IMR-90 (cell line): ENCODE measurements at regions not wholly inside any gene's neighbourhood (a gene's known extent, or its start where the extent isn't known, plus 50 kb on each side); places are given as distances from the start of the nearest gene placed in this dataset.

Experiments used
- ATAC-seq: fragments of 200-7000 bp; cut with Tn5 transposase; 2 replicates; pipeline ENCODE4 v1.9.1; 2020; ENCODE audit warnings: low read depth, mild to moderate bottlenecking, moderate library complexity
- BruUV-seq: library from RNA; stranded (reverse); fragments of 400-500 nt; replicated peaks from 2 replicates; lab custom pipeline; 2021; lab: Mats Ljungman, UMichigan
- CTCF ChIA-PET: fragments of 300-600 bp; formaldehyde crosslinking; extraction: SDS; loops from one replicate; lab custom pipeline; 2021; ENCODE audit warnings: antibody characterized with exemption; lab: Yijun Ruan, JAX
- POLR2A ChIA-PET: fragments of 300-600 bp; sonication (Branson Sonifier 250); formaldehyde crosslinking; loops from one replicate; lab custom pipeline; 2022; ENCODE audit warnings: antibody characterized with exemption; ENCODE audit not compliant: unreplicated experiment; lab: Charles Lee
- DNase-seq: peaks from one replicate; pipeline ENCODE4 v3.0.0; 2013
- H2AFZ ChIP-seq: replicated peaks from 2 replicates; pipeline ENCODE3; 2013; ENCODE audit warnings: low read length, mild to moderate bottlenecking; ENCODE audit not compliant: poor library complexity
- H2AK5ac ChIP-seq: 2 replicates; pipeline ENCODE4 v1.6.1; 2013; ENCODE audit warnings: low read depth, low read length, inconsistent platforms
- H2AK9ac ChIP-seq: replicated peaks from 2 replicates; pipeline ENCODE3; 2013; ENCODE audit warnings: mild to moderate bottlenecking, low read depth, low read length, moderate library complexity; ENCODE audit not compliant: poor library complexity
- H2BK120ac ChIP-seq: 2 replicates; pipeline ENCODE4 v1.6.1; 2013; ENCODE audit warnings: low read depth, low read length, inconsistent platforms
- H2BK15ac ChIP-seq: 3 replicates; pipeline ENCODE4 v1.6.1; 2013; ENCODE audit warnings: low read depth, low read length, inconsistent platforms
- H2BK20ac ChIP-seq: 2 replicates; pipeline ENCODE4 v1.6.1; 2013; ENCODE audit warnings: low read depth, mild to moderate bottlenecking, inconsistent platforms, low read length, moderate library complexity
- H2BK5ac ChIP-seq: 2 replicates; pipeline ENCODE4 v1.6.1; 2013; ENCODE audit warnings: mild to moderate bottlenecking, low read depth, low read length, inconsistent platforms; ENCODE audit not compliant: poor library complexity, severe bottlenecking
- H3K14ac ChIP-seq: replicated peaks from 2 replicates; pipeline ENCODE4 v1.6.1; 2013; ENCODE audit warnings: low read depth, low read length, inconsistent platforms
- H3K18ac ChIP-seq: 2 replicates; pipeline ENCODE4 v1.6.1; 2013; ENCODE audit warnings: low read depth, low read length, control low read depth
- H3K23ac ChIP-seq: 2 replicates; pipeline ENCODE4 v1.6.1; 2013; ENCODE audit warnings: low read depth, low read length, inconsistent platforms
- H3K27ac ChIP-seq: 2 replicates; pipeline ENCODE4 v1.5.1; 2013; ENCODE audit warnings: mild to moderate bottlenecking, control low read depth, low read length; ENCODE audit not compliant: insufficient read depth
- H3K27me3 ChIP-seq: 2 replicates; pipeline ENCODE4 v1.6.1; 2013; ENCODE audit warnings: low read length; ENCODE audit not compliant: control insufficient read depth, insufficient read depth
- H3K36me3 ChIP-seq: 2 replicates; pipeline ENCODE4 v1.6.1; 2013; ENCODE audit warnings: low read length, mixed read lengths; ENCODE audit not compliant: control insufficient read depth, insufficient read depth
- H3K4ac ChIP-seq: 2 replicates; pipeline ENCODE4 v1.6.1; 2013; ENCODE audit warnings: low read depth, low read length, inconsistent platforms
- H3K4me1 ChIP-seq: 2 replicates; pipeline ENCODE4 v1.6.1; 2013; ENCODE audit warnings: low read length, mixed read lengths; ENCODE audit not compliant: control insufficient read depth, insufficient read depth
- H3K4me2 ChIP-seq: 2 replicates; pipeline ENCODE4 v1.6.1; 2013; ENCODE audit warnings: low read depth, mild to moderate bottlenecking, control low read depth, low read length, moderate library complexity
- H3K4me3 ChIP-seq: 2 replicates; pipeline ENCODE4 v1.5.1; 2013; ENCODE audit warnings: low read depth, mild to moderate bottlenecking, control low read depth, low read length, moderate library complexity; ENCODE audit not compliant: insufficient read depth
- H3K56ac ChIP-seq: 2 replicates; pipeline ENCODE4 v1.6.1; 2013; ENCODE audit warnings: low read length, inconsistent platforms; ENCODE audit not compliant: insufficient read depth; ENCODE audit errors: extremely low read depth
- H3K79me1 ChIP-seq, 2 experiments: 2 replicates each; pipeline ENCODE4 v1.6.1; 2013; ENCODE audit warnings: low read length in 2 of 2, inconsistent platforms in 1 of 2, low read depth in 1 of 2
- H3K9ac ChIP-seq: 2 replicates; pipeline ENCODE4 v1.6.1; 2013; ENCODE audit warnings: low read depth, low read length, control low read depth
- H3K9me1 ChIP-seq: 2 replicates; pipeline ENCODE4 v1.6.1; 2013; ENCODE audit warnings: low read length, inconsistent platforms; ENCODE audit not compliant: insufficient read depth
- H3K9me3 ChIP-seq: 2 replicates; pipeline ENCODE4 v1.6.1; 2013; ENCODE audit warnings: low read length; ENCODE audit not compliant: control insufficient read depth, insufficient read depth
- H4K20me1 ChIP-seq: 2 replicates; pipeline ENCODE4 v1.6.1; 2013; ENCODE audit warnings: low read length, inconsistent platforms; ENCODE audit not compliant: insufficient read depth
- H4K5ac ChIP-seq: 2 replicates; pipeline ENCODE4 v1.6.1; 2013; ENCODE audit warnings: mild to moderate bottlenecking, low read depth, low read length, control low read depth
- H4K8ac ChIP-seq, 2 experiments: 2 replicates each; pipeline ENCODE4 v1.6.1; 2013; ENCODE audit warnings: low read depth in 2 of 2, low read length in 2 of 2, control low read depth in 1 of 2, inconsistent platforms in 1 of 2
- H4K91ac ChIP-seq: 2 replicates; pipeline ENCODE4 v1.6.1; 2013; ENCODE audit warnings: low read depth, low read length, inconsistent platforms; ENCODE audit not compliant: insufficient read depth
- BHLHE40 ChIP-seq: fragments of 150-350 bp; IDR thresholded peaks from 2 replicates; pipeline ENCODE4 v1.6.1; 2016; ENCODE audit warnings: mild to moderate bottlenecking, low read depth, low read length
- CEBPB ChIP-seq: IDR thresholded peaks from 2 replicates; pipeline ENCODE4 v1.6.1; 2012; ENCODE audit warnings: low read depth, low read length, improper control_type of control experiment
- MAFK ChIP-seq: IDR thresholded peaks from 2 replicates; pipeline ENCODE4 v1.6.1; 2012; ENCODE audit warnings: low read depth, low read length, improper control_type of control experiment
- MXI1 ChIP-seq: IDR thresholded peaks from 2 replicates; pipeline ENCODE4 v1.6.1; 2012; ENCODE audit warnings: low read depth, mild to moderate bottlenecking, low read length, moderate library complexity, borderline replicate concordance
- POLR2A ChIP-seq: IDR thresholded peaks from 2 replicates; pipeline ENCODE4 v1.6.1; 2012; ENCODE audit warnings: mild to moderate bottlenecking, low read depth, low read length
- WGBS, 2 experiments: methylation state at CpG; one replicate each; pipeline versions ENCODE4 v1.1.5 to v1.1.7; 2013; ENCODE audit warnings: missing lambda C conversion rate in 2 of 2; ENCODE audit not compliant: insufficient read length in 1 of 2; ENCODE audit errors: extremely low coverage in 2 of 2; 5-methylcytosine and 5-hydroxymethylcytosine counted together
- dilution Hi-C: fragments of 300-500 bp; cut with HindIII; formaldehyde crosslinking; loops from one replicate; pipeline ENCODE4 v1.14.3; 2018; ENCODE audit warnings: low sequenced_read_pairs; ENCODE audit not compliant: unreplicated experiment
- in situ Hi-C: fragments of 300-500 bp; cut with MboI; formaldehyde crosslinking; loops from 3 replicates; pipeline ENCODE4 v1.14.3; 2019; ENCODE audit warnings: low sequenced_read_pairs, inconsistent platforms, mixed read lengths
- intact Hi-C: fragments of 100-400 bp; cut with micrococcal nuclease; formaldehyde crosslinking; loops from 2 replicates; pipeline ENCODE4 v1.10.0; 2022
- TF ChIP-seq, protein P1 (sequence below): conservative IDR thresholded peaks from 2 replicates; pipeline ENCODE4 v1.5.1; 2012; ENCODE audit warnings: mild to moderate bottlenecking, low read depth, low read length, improper control_type of control experiment
- TF ChIP-seq, protein P2 (sequence below): fragments of 150-350 bp; IDR thresholded peaks from 2 replicates; pipeline ENCODE4 v1.6.1; 2016; ENCODE audit warnings: low read depth, mild to moderate bottlenecking, low read length, moderate library complexity, borderline replicate concordance

- Histone ChIP-seq H2BK5ac (no peak overlapping the region), H2AK9ac (no peak overlapping the region), H3K27me3 (no peaks in the 10 kb centered on the region), H3K4ac (no peak overlapping the region), H3K23ac (no peak overlapping the region), H3K9me1 (no peaks in the 10 kb centered on the region), H3K56ac (no peak overlapping the region), H2BK20ac (no peak overlapping the region), H3K27ac (no peak overlapping the region), H4K8ac (no peak overlapping the region), H3K14ac (no peak overlapping the region), H4K91ac (no peak overlapping the region), H2BK15ac (no peak overlapping the region), H4K20me1 (no peaks in the 10 kb centered on the region), H3K9me3 (no peaks in the 10 kb centered on the region; the same call in 1 of the 2 replicates), H3K36me3 (no peaks in the 10 kb centered on the region), H4K5ac (no peak overlapping the region), H3K9ac (no peak overlapping the region), H3K4me1 (no peaks in the 10 kb centered on the region), H2AFZ (no peak overlapping the region), H2BK120ac (no peak overlapping the region), H3K4me2 (no peak overlapping the region), H3K79me1 (no peaks in the 10 kb centered on the region), H2AK5ac (no peak overlapping the region), H3K18ac (no peak overlapping the region), H3K4me3 (no peak overlapping the region)
- no peak for TF ChIP-seq MXI1
- no peak for TF ChIP-seq MAFK
- no peak for TF ChIP-seq POLR2A
- no peak for TF ChIP-seq BHLHE40
- TF ChIP-seq, protein P1, sequence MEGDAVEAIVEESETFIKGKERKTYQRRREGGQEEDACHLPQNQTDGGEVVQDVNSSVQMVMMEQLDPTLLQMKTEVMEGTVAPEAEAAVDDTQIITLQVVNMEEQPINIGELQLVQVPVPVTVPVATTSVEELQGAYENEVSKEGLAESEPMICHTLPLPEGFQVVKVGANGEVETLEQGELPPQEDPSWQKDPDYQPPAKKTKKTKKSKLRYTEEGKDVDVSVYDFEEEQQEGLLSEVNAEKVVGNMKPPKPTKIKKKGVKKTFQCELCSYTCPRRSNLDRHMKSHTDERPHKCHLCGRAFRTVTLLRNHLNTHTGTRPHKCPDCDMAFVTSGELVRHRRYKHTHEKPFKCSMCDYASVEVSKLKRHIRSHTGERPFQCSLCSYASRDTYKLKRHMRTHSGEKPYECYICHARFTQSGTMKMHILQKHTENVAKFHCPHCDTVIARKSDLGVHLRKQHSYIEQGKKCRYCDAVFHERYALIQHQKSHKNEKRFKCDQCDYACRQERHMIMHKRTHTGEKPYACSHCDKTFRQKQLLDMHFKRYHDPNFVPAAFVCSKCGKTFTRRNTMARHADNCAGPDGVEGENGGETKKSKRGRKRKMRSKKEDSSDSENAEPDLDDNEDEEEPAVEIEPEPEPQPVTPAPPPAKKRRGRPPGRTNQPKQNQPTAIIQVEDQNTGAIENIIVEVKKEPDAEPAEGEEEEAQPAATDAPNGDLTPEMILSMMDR, result no peak
- TF ChIP-seq CEBPB, result no peak
- TF ChIP-seq, protein P2, sequence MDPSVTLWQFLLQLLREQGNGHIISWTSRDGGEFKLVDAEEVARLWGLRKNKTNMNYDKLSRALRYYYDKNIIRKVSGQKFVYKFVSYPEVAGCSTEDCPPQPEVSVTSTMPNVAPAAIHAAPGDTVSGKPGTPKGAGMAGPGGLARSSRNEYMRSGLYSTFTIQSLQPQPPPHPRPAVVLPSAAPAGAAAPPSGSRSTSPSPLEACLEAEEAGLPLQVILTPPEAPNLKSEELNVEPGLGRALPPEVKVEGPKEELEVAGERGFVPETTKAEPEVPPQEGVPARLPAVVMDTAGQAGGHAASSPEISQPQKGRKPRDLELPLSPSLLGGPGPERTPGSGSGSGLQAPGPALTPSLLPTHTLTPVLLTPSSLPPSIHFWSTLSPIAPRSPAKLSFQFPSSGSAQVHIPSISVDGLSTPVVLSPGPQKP, result no peak
- ChIA-PET POLR2A (no interaction called here), CTCF (interaction anchor here (0.5 kb wide), 1 partner anchor 144 kb away, joined by 3 read pairs; no protein-coding TSS in a partner anchor)
- intact Hi-C loops, result no loop called here
- dilution Hi-C loops, result no loop called here
- DNase-seq (no peak), ATAC-seq (no peak)
- no CpG with 5 or more reads among the region's 3 CpGs for WGBS, 2 experiments
- no TSS peak for BruUV-seq
- in situ Hi-C loops, result no loop called here
These were observed 492.8 kb upstream of the NR3C2 start for GRCh38 chr4:148934926-148935578.
